HK-2 (cell line): ENCODE measurements at regions not wholly inside any gene's neighbourhood (a gene's known extent, or its start where the extent isn't known, plus 50 kb on each side); places are given as distances from the start of the nearest gene placed in this dataset.
"Not testable (repeated sequence)": the region's sequence is repeated elsewhere in the genome, so short reads cannot be mapped to it uniquely, and the experiment has no call there.

Source experiments
- DNase-seq: peaks from one replicate; pipeline ENCODE4 v3.0.0-alpha.2; 2018; ENCODE audit not compliant: unreplicated experiment

DNA sequence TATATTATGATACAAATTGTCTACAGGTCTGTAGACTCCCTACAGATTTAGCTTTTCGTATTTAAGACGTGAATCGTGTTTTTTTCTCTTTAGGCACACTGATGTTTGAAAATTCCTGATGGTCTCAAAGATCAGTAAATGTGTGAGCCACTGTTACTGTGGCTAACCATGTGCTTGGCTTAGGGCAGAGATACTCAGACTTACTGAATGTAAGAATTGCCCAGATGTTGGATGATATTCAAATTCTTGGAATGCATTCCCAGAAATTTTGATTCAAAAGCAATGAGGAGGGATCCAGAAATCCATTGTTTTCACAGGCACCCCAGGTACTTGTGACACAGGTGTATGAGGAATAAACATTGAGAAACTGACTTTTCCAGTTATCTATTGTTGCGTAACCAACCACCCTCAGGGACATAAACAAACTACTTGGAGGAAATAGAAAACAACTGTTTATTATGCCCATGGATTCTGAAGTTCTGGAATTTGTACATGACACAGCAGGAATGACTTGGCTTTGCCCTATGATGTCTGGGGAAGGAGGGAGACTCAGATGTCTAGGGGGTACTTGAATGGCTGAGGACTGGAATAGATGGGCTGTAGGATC is 339.6 kb upstream of the CITED2 start:
- no peak for DNase-seq

DNA sequence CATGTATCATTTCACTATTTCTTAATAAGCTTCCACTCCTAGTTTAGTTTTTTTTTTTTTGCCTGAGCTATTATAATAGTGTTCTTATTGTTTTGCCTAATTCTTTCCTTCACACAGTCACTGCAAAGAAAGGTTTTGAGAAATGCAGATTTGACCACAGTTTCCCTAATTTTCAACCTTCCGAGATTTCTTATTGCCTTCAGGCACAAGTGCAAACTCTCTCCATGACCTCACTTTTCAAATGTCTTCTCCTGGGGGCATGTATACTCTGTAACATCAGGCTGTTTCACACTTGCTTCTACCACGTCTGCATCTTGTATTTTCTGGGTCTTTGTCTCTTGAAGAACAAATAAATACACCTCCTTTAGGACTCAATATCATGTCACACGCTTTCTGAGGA is 339.0 kb upstream of the CITED2 start:
- no peak for DNase-seq

DNA sequence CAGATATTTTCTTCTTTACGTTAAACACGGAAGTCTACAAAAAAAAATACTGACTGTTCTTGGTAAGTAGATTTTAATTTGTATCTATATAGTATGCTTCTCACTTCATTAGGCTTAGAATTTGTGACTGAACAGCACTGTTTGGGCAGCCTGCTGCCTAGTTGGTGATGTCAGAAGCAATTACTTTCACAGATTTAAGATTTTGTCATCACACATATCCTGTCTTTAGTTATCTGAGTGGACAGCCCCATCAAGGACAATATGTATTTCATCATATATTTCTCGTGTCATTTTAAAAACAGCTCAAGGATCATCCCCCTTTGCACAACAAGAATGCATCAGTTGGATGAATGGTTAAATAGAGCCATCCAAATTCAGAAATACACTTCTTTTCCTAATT is 338.4 kb upstream of the CITED2 start:
- DNase-seq = no peak

GRCh38 chr6:139711804-139712585 is 337.5 kb upstream of the CITED2 start:
- no peak for DNase-seq

GRCh38 chr6:139710556-139710955 is 336.1 kb upstream of the CITED2 start:
- no peak for DNase-seq

GRCh38 chr6:139708337-139709199 is 334.1 kb upstream of the CITED2 start:
- peak; percentile 52 for DNase-seq

DNA sequence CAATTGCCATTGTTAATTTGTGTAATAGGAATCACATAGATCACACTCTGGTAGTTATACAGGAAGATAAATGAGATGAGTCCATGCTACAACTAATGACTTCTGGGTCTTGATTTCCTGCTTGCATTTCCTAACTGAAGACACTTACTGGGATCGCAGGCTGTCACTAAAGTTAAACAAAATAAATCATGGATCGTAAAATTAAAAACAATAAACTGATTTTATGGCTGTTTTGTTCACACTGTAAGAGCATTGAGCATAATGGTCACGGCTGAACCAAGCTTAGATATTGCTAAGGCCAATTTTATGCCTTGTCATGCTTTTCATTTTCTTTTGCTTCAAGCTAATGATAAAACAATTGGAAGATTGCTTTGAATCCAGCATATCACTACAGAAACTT is 332.5 kb upstream of the CITED2 start:
- DNase-seq = no peak

DNA sequence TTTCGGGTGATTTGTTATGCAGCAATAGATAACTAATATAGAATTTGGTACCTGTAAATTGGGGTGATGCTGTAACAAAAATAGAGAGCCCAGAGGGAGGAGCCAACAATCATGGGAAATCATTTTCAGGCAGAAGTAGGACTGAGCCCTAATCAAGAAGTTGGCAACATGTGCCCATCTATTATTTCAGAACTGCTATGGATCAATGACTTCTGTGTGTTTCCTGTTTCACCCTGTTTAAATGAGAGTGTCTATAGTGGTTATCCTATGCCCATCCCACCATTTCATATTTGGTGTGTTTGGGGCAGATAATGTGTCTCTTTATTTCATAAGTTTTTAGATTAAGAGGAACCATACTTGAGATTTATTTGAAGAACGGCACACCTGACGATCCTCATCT is 330.8 kb upstream of the CITED2 start:
- DNase-seq = no peak

DNA sequence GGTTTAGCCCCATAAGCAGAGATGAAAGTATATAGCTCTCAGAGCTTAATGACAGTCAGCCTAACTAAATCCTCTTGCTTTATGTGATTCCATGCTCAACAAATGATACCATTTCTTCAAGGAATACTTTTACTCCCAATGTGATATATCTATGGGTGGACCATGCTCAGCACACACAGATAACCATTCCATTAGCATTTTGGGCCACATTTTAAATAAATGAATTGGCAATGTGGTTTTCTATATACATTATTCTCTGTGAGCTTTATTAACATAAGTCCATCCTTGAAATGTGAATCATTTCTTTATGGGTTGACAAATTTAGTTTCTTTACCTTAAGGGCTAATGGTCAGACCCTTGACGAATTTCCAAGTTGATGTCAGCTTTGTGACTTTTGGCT is 329.3 kb upstream of the CITED2 start:
- no peak for DNase-seq

- DNase-seq = no peak
Observed at GRCh38 chr6:139702706-139703105, 328.3 kb upstream of the CITED2 start.

GRCh38 chr6:139701695-139702094 is 327.2 kb upstream of the CITED2 start:
- DNase-seq = no peak

DNA sequence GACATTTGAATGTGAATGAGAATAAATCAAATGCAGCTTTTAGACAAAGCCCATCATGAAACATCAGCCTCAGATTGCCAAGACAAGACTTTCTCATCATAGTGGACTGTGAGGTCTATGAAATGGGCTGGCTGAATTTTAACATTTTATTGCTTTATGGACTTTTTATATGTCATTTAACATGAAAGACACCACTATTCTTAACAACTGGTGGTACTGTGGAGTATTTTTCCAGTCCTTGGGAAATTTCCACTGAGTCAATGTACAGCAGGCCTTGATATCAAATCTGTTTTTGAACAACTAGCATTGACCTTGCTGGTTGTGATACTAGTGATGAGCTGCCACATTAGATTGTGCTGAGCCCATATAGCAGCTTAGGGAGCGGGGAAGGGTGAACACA is 326.6 kb upstream of the CITED2 start:
- no peak for DNase-seq

DNA sequence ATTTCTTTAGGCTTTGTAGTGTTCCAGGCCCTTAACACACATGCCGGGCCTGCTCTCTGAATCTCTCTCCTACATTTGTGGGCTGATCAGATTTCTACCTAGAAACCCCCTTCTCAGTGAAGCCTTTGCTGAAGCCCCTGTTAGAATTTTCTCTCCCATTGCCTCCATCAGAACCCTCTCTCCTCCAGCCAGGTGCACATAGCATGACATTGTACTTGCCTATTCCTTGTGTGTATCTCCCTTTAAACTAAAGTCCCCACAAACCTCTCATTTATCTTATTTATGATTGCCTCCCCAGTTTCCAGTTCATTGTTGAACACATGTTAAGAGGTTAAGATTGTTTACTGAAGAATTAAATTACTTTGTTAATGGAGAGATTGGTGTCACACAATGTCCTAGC is 325.5 kb upstream of the CITED2 start:
- no peak for DNase-seq

- DNase-seq = no peak
Observed at GRCh38 chr6:139699335-139699734, 324.9 kb upstream of the CITED2 start.

DNA sequence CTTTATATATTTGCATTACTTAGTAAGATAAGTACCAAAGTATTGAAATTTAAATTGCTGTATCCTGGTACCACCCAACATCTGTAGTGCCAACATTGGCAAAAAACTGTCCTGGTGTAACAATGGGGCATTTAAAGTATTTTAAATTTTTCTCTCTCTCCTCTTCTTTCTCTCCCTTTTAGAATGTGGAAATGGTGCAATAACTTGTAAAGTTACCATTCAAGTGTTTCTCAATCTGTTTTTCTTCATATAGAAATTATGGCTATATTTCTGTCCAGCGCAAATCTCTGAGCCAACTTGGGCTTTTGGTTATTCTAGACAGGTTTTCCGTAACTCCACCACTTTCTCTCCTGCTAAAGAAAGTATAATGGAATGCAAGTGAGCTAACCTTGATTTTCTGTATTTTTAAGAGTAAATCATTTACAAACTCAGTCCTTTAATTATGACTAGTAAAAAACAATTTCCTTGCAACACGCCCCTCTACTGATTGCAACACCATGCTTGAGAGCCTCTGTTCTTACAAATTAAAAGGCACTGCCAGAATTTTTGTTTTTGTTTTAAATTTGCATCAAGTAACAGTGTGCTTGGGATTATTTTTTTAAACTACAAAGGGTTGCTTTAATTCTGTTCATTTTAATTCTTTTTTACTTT is 324.2 kb upstream of the CITED2 start:
- no peak for DNase-seq

- not testable (repeated sequence) for DNase-seq
Observed at GRCh38 chr6:139697856-139698255, 323.4 kb upstream of the CITED2 start.

DNA sequence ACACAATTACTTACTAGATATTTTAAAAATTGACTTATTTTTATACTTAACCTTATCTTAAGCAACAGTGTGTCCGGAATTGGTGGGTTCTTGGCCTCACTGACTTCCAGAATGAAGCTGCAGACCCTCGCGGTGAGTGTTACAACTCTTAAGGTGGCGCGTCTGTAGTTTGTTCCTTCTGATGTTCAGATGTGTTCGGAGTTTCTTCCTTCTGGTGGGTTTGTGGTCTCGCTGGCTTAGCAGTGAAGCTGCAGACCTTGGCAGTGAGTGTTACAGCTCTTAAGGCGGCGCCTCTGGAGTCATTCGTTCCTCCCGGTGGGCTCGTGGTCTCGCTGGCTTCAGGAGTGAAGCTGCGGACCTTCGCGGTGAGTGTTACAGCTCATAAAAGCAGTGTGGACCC is 322.5 kb upstream of the CITED2 start:
- not testable (repeated sequence) for DNase-seq

- DNase-seq = no peak
Observed at GRCh38 chr6:139695361-139695760, 320.9 kb upstream of the CITED2 start.

- DNase-seq = no peak
Observed at GRCh38 chr6:139693735-139694134, 319.3 kb upstream of the CITED2 start.

DNA sequence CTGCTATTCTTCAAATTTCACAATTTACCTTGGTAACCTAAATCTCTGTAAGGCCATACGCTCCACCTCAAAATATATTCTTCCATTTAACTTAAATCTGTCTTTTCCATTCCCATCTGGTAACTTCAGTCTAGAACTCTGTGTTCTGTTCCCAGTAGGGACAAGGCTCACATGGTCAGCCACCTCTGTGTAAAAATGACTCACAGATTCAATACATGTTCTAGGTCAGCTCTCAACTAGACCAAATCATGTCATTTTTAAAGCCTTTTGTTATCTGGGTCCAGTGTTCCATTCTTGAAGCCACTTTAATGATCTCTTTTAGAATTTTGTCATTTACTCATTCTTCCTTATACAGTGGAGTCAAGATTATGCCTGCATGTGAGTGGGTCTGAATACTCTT is 315.6 kb upstream of the CITED2 start:
- DNase-seq = no peak

DNA sequence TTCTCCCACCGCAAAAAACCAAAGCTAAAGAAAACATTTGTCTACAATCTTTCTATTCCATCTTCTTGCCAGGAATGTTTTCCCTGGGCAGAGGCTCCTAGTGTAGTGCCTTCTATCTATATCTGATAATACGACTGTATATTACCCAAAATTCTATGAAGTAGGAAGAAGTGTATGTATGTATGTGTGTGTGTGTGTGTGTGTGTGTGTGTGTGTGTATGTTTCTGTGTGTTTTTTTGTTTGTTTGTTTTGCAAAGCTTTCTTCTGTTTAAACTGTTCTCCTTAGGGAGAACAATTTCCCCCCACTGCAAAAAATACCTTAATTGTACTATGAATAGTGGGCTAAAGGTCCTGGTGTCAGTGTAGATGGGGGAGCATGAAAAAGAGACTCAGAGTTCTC is 312.6 kb upstream of the CITED2 start:
- no peak for DNase-seq

DNA sequence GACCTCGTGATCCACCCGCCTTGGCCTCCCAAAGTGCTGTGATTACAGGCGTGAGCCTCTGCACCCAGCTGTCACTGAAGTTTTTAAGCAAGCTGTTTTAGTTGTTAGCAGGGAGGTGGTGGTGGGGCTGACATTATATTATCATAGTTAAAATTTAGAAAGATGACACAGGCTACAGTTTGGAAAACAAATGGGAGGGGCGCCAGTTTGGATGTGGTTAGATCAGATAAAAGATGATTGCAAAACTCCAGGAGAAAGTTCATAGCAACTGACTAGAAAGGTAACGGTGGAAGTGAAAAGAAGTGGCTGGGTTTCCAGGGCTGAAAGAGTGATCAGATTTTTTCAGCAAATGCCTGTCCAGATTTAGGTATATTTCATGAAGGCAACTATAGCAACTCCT is 311.9 kb upstream of the CITED2 start:
- DNase-seq = no peak
